Activated naive CD8-positive, alpha-beta T cell treated with anti-CD3 and anti-CD28 coated beads, Interleukin-2, amount 50 U/mL, for 24 hours (primary cell): ENCODE measurements at regions not wholly inside any gene's neighbourhood (a gene's known extent, or its start where the extent isn't known, plus 50 kb on each side); places are given as distances from the start of the nearest gene placed in this dataset.
A peak's percentile ranks its signal among the peaks of the same experiment; 100 is the strongest.
"Not testable (repeated sequence)": the region's sequence is repeated elsewhere in the genome, so short reads cannot be mapped to it uniquely, and the experiment has no call there.

ENCODE experiments used
- ATAC-seq: fragments of 150-1000 bp; cut with Tn5 transposase; one replicate; pipeline ENCODE4 v1.10.0; 2021
- DNase-seq: peaks from one replicate; pipeline ENCODE4 v3.0.0; 2021
- H3K27ac Mint-ChIP-seq: one replicate; pipeline ENCODE4 v1.8.0; 2021; ENCODE audit warnings: mild to moderate bottlenecking, mixed read lengths
- H3K27me3 Mint-ChIP-seq: one replicate; pipeline ENCODE4 v1.8.0; 2021; ENCODE audit warnings: mixed read lengths
- H3K36me3 Mint-ChIP-seq: one replicate; pipeline ENCODE4 v1.8.0; 2021; ENCODE audit warnings: low read depth, mixed read lengths
- H3K4me1 Mint-ChIP-seq: one replicate; pipeline ENCODE4 v1.8.0; 2021; ENCODE audit warnings: mixed read lengths
- H3K4me3 Mint-ChIP-seq: one replicate; pipeline ENCODE4 v1.8.0; 2021; ENCODE audit warnings: mild to moderate bottlenecking, moderate library complexity, mixed read lengths
- H3K9me3 Mint-ChIP-seq: one replicate; pipeline ENCODE4 v1.8.0; 2021; ENCODE audit warnings: mixed read lengths

DNA sequence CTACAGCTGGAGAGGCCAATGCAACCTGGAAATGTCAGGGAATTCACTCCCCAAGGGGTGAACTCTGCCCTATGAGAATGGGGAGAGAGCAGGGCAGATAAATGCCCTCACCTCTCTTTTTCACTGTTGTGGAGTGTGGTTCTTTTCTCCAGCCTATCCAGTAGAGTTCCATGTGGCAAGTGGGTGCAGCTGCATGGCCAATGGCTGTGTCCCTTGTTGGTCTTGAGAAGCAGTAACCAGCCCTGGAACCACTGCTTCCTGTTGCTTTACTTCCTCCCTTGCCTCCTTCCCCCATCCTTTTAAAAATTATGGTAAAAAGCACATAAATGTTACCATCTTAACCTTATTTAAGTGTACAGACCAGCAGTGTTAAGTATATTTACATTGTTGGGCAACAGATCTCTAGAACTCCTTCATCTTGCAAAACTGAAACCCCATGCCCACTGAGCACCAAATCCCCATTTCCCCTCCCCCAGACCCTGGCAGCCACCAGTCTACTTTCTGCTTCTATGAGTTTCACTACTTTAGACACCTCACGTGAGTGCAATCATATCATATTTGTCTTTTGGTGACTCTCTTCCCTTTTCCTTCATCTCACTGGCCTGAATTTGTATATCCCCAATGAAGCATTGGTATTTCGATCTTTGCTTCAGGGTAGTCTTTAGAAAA, 77.0 kb upstream of the GRIP1 start:
- Mint-ChIP-seq H3K27ac (no peak overlapping the region), H3K4me1 (peaks cover 16% of the 10 kb centered on the region), H3K36me3 (no peaks in the 10 kb centered on the region), H3K4me3 (no peak overlapping the region), H3K9me3 (peaks cover 4% of the 10 kb centered on the region), H3K27me3 (peaks cover 3% of the 10 kb centered on the region)
- ATAC-seq (no peak), DNase-seq (no peak)

GRCh38 chr12:66756631-66757030, 77.8 kb upstream of the GRIP1 start:
- DNase-seq: no peak
- Mint-ChIP-seq H3K36me3 (no peaks in the 10 kb centered on the region), H3K9me3 (peaks cover 10% of the 10 kb centered on the region), H3K4me3 (no peak overlapping the region), H3K27ac (no peak overlapping the region), H3K4me1 (peaks cover 16% of the 10 kb centered on the region), H3K27me3 (peaks cover 2% of the 10 kb centered on the region)
- peak; percentile 72 for ATAC-seq

DNA sequence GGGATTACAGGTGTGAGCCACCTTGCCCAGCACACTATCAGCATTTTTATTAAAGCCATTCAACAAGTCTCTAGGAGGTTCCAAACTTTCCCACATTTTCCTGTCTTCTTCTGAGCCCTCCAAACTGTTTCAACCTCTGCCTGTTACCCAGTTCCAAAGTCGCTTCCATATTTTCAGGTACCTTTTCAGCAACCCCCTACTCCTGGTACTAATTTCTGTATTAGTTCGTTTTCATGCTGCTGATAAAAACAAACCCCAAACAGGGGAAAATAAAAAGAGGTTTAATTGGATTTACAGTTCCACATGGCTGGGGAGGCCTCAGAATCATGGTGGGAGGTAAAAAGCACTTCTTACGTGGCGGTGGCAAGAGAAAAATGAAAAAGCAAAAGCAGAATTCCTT, 81.2 kb upstream of the GRIP1 start:
- H3K36me3 Mint-ChIP-seq, H3K27me3 Mint-ChIP-seq, DNase-seq, H3K27ac Mint-ChIP-seq, H3K4me3 Mint-ChIP-seq, ATAC-seq: not testable (repeated sequence)
- Mint-ChIP-seq H3K4me1 (peaks cover 11% of the 10 kb centered on the region), H3K9me3 (peaks cover 10% of the 10 kb centered on the region)

DNA sequence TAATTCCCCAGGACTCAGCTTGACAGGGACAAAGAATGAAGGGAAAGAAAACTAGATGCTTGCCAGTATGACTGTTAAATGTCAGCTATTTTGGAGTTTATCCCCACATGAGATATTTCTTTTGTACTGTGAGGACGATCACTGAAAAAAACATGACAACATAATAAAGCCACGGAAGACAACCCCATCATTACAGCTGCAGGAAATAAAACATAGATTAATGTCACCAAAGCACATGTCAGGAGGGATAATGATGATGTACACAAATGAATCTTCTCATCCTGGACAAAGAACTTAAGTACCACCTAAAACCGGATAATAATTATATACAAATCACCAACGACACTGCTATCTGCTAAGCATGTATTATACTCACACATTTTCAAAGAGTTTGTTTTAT, 84.6 kb upstream of the GRIP1 start:
- Mint-ChIP-seq H3K4me1 (peaks cover 31% of the 10 kb centered on the region), H3K9me3 (peaks cover 10% of the 10 kb centered on the region), H3K27ac (no peak overlapping the region), H3K36me3 (no peaks in the 10 kb centered on the region), H3K27me3 (peaks cover 2% of the 10 kb centered on the region), H3K4me3 (no peak overlapping the region)
- ATAC-seq (no peak), DNase-seq (no peak)

- no peaks in the 10 kb centered on the region for H3K36me3 Mint-ChIP-seq
- H3K27ac Mint-ChIP-seq: peak overlapping the region; percentile 2
- peaks cover 7% of the 10 kb centered on the region for H3K9me3 Mint-ChIP-seq
- peaks cover 37% of the 10 kb centered on the region for H3K4me1 Mint-ChIP-seq
- peaks cover 4% of the 10 kb centered on the region for H3K27me3 Mint-ChIP-seq
- no peak for ATAC-seq
- no peak for DNase-seq
- no peak overlapping the region for H3K4me3 Mint-ChIP-seq
Measured at GRCh38 chr12:66765204-66765603, 86.3 kb upstream of the GRIP1 start.

DNA sequence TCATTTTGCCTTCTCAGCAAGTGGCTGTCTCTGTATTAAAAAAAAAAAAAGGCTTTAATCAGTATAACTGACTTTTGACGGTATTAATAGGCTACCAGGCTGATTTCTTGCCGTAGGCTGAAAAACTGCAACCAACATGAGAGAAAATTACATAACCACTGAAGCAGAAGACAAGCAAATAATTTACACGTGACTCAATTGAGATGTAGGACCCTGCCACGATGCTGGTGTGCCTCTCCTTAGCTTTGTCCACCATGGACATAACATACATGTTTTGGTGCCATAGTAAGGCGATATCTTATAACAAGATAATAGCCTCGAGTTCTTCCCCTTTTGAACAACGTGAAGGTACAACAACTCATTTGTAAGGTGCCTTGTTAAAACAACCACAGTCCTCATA, 88.7 kb upstream of the GRIP1 start:
- Mint-ChIP-seq H3K4me3 (no peak overlapping the region), H3K36me3 (no peaks in the 10 kb centered on the region), H3K4me1 (peaks cover 37% of the 10 kb centered on the region), H3K27me3 (peaks cover 2% of the 10 kb centered on the region), H3K27ac (no peak overlapping the region), H3K9me3 (no peaks in the 10 kb centered on the region)
- no peak for DNase-seq
- no peak for ATAC-seq

- no peak overlapping the region for H3K4me3 Mint-ChIP-seq
- no peaks in the 10 kb centered on the region for H3K9me3 Mint-ChIP-seq
- H3K27me3 Mint-ChIP-seq: peaks cover 2% of the 10 kb centered on the region
- no peaks in the 10 kb centered on the region for H3K36me3 Mint-ChIP-seq
- ATAC-seq: no peak
- DNase-seq: no peak
- H3K4me1 Mint-ChIP-seq: peaks cover 37% of the 10 kb centered on the region
- no peak overlapping the region for H3K27ac Mint-ChIP-seq
Measured at GRCh38 chr12:66768293-66768692, 89.4 kb upstream of the GRIP1 start.

DNA sequence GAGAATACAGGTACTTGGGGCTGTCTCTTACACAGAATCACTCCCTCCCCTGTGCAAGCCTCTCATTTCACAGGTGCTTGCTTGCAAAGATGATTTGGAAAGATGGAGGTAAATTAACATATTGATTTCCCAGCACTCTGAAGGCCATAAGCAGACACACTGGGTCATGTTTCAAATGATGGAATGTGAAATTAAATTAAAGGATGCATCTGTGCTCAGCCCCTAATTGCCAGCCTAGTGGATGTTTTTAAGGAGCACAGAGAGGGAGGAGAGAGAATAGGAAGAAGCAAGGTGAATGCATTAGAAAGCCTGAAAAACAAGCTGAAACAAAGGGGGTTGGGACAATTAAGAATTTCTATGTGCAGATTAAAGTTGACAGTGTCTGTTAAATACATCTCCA, 96.1 kb upstream of the GRIP1 start:
- DNase-seq (no peak), ATAC-seq (no peak)
- no peaks in the 10 kb centered on the region for H3K36me3 Mint-ChIP-seq
- H3K27me3 Mint-ChIP-seq: peaks cover 3% of the 10 kb centered on the region
- no peak overlapping the region for H3K4me3 Mint-ChIP-seq
- H3K27ac Mint-ChIP-seq: no peak overlapping the region
- peaks cover 26% of the 10 kb centered on the region for H3K4me1 Mint-ChIP-seq
- H3K9me3 Mint-ChIP-seq: no peaks in the 10 kb centered on the region

DNA sequence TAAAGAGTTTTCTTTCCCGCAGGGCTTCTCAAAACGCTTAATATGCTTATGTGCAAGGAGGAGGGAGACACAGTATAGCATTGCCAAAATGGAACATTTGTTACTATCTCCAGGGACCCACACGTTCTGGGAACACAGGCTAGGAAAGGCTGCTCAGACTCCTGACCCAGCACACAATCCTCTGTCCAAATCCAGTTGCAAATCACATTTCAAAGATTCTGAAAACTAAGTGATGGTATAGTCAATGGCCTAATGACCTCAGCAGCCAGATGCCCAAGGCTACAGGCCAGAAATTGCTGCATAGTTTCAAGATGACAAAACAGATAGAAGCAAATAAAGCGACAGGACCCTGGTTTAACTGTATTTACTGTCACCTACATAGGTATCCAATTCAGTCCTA, 97.0 kb upstream of the GRIP1 start:
- DNase-seq: no peak
- H3K27ac Mint-ChIP-seq: no peak overlapping the region
- H3K9me3 Mint-ChIP-seq: no peaks in the 10 kb centered on the region
- no peak overlapping the region for H3K4me3 Mint-ChIP-seq
- peaks cover 4% of the 10 kb centered on the region for H3K27me3 Mint-ChIP-seq
- no peaks in the 10 kb centered on the region for H3K36me3 Mint-ChIP-seq
- peaks cover 26% of the 10 kb centered on the region for H3K4me1 Mint-ChIP-seq
- no peak for ATAC-seq

DNA sequence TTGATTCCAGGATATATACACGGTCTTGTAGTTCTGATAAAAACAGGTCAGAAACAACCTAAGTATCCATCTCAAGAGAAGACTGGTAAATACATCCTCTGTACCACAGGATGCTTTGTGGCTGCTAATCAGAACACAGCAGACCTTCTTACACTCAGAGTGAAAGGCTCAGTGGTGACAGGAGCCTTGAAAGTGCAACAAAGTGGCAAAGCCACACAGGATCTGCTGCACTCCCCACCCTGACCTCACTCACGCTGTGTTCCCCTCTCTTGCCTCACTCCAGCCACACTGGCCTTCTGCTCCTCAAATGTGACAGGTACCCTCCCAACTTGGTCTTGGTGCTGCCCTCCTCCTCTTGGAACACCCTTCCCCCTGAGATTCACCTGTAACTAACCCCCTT, 98.1 kb upstream of the GRIP1 start:
- Mint-ChIP-seq H3K4me1 (peaks cover 26% of the 10 kb centered on the region), H3K36me3 (no peaks in the 10 kb centered on the region), H3K27me3 (peaks cover 4% of the 10 kb centered on the region), H3K9me3 (no peaks in the 10 kb centered on the region), H3K4me3 (no peak overlapping the region), H3K27ac (peak overlapping the region; percentile 8)
- DNase-seq: peak; percentile 60
- peak; percentile 100 for ATAC-seq

- no peak for ATAC-seq
- H3K27ac Mint-ChIP-seq: no peak overlapping the region
Measured at GRCh38 chr12:66779466-66779865, 100.6 kb upstream of the GRIP1 start.

DNA sequence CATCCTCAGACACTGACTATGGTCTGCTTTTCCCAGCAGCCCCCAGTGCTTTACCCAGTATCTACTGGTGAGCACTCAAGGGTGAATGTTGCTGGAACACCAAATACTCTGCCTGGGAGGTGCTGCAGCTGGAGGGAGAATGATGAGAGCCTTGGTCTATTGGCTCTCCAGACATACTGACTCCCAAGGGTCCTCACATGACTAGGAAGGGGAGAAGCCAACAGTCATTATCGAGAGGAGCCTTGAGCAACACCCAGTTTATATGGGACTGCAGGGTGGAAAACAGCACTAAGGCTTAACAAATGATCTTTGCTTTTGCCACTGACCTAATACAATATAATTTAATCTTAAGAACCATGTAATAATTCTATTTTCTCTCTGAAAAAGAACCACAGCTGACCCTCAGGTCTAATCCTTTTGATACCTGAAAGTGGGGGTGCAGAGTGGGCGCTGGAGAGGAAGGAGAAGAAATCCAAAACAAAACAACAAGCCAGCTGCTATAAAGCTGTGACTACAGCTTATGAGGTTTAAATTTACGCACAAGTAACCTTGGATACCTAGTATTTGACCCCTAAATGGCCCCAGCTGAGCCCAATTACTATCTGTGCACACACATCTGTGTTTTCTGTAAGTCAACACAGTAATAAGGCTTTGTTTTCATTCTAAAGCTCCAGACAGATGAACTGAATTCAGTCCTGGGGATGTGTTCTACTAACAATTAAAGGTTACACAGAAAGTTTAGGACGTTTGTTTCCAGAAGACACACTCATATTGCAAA, 107.8 kb upstream of the GRIP1 start:
- Mint-ChIP-seq H3K4me1 (no peaks in the 10 kb centered on the region), H3K27ac (no peak overlapping the region), H3K36me3 (peaks cover 2% of the 10 kb centered on the region), H3K4me3 (no peak overlapping the region), H3K9me3 (no peaks in the 10 kb centered on the region), H3K27me3 (no peaks in the 10 kb centered on the region)
- ATAC-seq (no peak), DNase-seq (no peak)

More at GRCh38 chr12:66779466-66779865, 100.6 kb upstream of the GRIP1 start:
- peaks cover 4% of the 10 kb centered on the region for H3K27me3 Mint-ChIP-seq
- H3K4me1 Mint-ChIP-seq: peaks cover 26% of the 10 kb centered on the region
- DNase-seq: no peak
- H3K4me3 Mint-ChIP-seq: no peak overlapping the region
- H3K9me3 Mint-ChIP-seq: no peaks in the 10 kb centered on the region
- no peaks in the 10 kb centered on the region for H3K36me3 Mint-ChIP-seq

- ATAC-seq (no peak), DNase-seq (no peak)
- H3K9me3 Mint-ChIP-seq: no peaks in the 10 kb centered on the region
- no peak overlapping the region for H3K4me3 Mint-ChIP-seq
- no peak overlapping the region for H3K27ac Mint-ChIP-seq
- H3K27me3 Mint-ChIP-seq: no peaks in the 10 kb centered on the region
- peaks cover 4% of the 10 kb centered on the region for H3K4me1 Mint-ChIP-seq
- no peaks in the 10 kb centered on the region for H3K36me3 Mint-ChIP-seq
Measured at GRCh38 chr12:66799551-66799950, 120.7 kb upstream of the GRIP1 start.

DNA sequence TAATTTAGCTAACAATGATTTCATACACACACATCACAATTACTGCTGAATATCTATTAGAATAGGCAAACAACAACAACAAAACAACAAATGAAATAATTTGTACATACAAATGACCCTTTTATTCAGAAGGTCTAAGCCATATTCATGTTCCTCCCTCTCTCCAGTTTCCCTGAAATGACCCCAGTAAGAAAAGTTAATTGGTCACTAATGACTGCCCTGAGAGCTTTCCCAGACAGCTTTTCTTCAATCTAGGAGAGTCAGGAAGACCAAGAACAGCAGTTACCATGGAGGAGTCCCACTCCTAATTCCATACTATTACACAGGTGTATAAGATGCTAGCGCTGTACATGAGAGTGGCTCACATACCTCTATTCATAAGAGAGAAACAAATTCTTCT, 121.2 kb upstream of the GRIP1 start:
- peaks cover 4% of the 10 kb centered on the region for H3K4me1 Mint-ChIP-seq
- no peak for ATAC-seq
- no peak for DNase-seq
- H3K36me3 Mint-ChIP-seq: no peaks in the 10 kb centered on the region
- no peak overlapping the region for H3K4me3 Mint-ChIP-seq
- H3K9me3 Mint-ChIP-seq: no peaks in the 10 kb centered on the region
- no peaks in the 10 kb centered on the region for H3K27me3 Mint-ChIP-seq
- no peak overlapping the region for H3K27ac Mint-ChIP-seq

GRCh38 chr12:66803930-66804329, 125.1 kb upstream of the GRIP1 start:
- H3K9me3 Mint-ChIP-seq: no peaks in the 10 kb centered on the region
- no peak overlapping the region for H3K4me3 Mint-ChIP-seq
- H3K4me1 Mint-ChIP-seq: peaks cover 4% of the 10 kb centered on the region
- no peaks in the 10 kb centered on the region for H3K36me3 Mint-ChIP-seq
- H3K27me3 Mint-ChIP-seq: no peaks in the 10 kb centered on the region
- DNase-seq: no peak
- H3K27ac Mint-ChIP-seq: no peak overlapping the region
- ATAC-seq: no peak
